Colonic mucosa (tissue), 4 donors: ENCODE measurements at regions not wholly inside any gene's neighbourhood (a gene's known extent, or its start where the extent isn't known, plus 50 kb on each side); places are given as distances from the start of the nearest gene placed in this dataset.
"Not testable (repeated sequence)": the region's sequence is repeated elsewhere in the genome, so short reads cannot be mapped to it uniquely, and the experiment has no call there.

Source experiments
- DNase-seq: peaks from one replicate; pipeline ENCODE4 v3.0.0-alpha.2; 2020
- H3K27ac ChIP-seq: fragments of 200-600 bp; one replicate; pipeline ENCODE4 v1.8.0; 2021
- H3K27me3 ChIP-seq: fragments of 200-600 bp; one replicate; pipeline ENCODE4 v1.8.0; 2021
- H3K36me3 ChIP-seq: fragments of 200-600 bp; one replicate; pipeline ENCODE4 v1.8.0; 2021
- H3K4me1 ChIP-seq: fragments of 200-600 bp; one replicate; pipeline ENCODE4 v1.8.0; 2021; ENCODE audit warnings: mild to moderate bottlenecking
- H3K4me3 ChIP-seq: fragments of 200-600 bp; one replicate; pipeline ENCODE4 v1.8.0; 2021
- H3K9ac ChIP-seq, 2 donors: one replicate each; pipeline ENCODE4 v1.7.0; 2013; ENCODE audit warnings: control low read depth in 2 of 2, low read depth in 2 of 2, low read length in 2 of 2
- H3K9me3 ChIP-seq: fragments of 200-600 bp; one replicate; pipeline ENCODE4 v1.8.0; 2021
- intact Hi-C: fragments of 100-400 bp; cut with DNase I; formaldehyde crosslinking; loops from one replicate; pipeline ENCODE4 v1.14.1; 2022
- donor health status: healthy.
- donor health status: DM: no; HTN: no; CAD: no.
- donor health status: DM: no; HTN: no; CAD: no.

- intact Hi-C loops: not testable (repeated sequence)
These were observed 342.6 kb upstream of the SPATA31A3 start for GRCh38 chr9:67334727-67335572.

DNA sequence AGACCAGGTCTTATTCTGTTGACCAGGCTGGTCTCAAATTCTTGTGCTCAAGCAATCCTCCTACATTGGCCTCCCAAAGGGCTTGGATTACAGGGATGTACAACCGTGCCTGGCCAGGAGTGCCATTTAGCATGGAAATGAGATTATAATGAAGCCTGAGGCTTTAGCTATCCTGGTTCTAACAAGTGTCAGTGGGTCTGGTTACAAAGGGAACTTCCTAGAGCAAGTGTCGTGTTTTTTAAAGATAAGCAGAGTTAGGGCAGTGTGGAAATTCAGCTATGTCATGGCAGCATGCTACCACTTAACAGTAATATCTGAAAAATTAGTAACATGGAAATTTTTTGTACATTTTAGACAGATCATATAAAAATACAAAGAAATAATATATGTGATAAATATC, 339.3 kb upstream of the SPATA31A3 start:
- H3K9ac ChIP-seq, H3K9me3 ChIP-seq, intact Hi-C loops, H3K27ac ChIP-seq, H3K36me3 ChIP-seq, H3K4me1 ChIP-seq, DNase-seq, H3K4me3 ChIP-seq, H3K27me3 ChIP-seq: not testable (repeated sequence)

More at GRCh38 chr9:67334727-67335572, 342.6 kb upstream of the SPATA31A3 start:
- H3K27ac ChIP-seq, H3K36me3 ChIP-seq, H3K9ac ChIP-seq, DNase-seq, H3K27me3 ChIP-seq, H3K9me3 ChIP-seq, H3K4me1 ChIP-seq, H3K4me3 ChIP-seq: not testable (repeated sequence)

GRCh38 chr9:67313409-67313808, 321.1 kb upstream of the SPATA31A3 start:
- H3K4me3 ChIP-seq, H3K27me3 ChIP-seq, H3K4me1 ChIP-seq, H3K9ac ChIP-seq, DNase-seq, intact Hi-C loops, H3K9me3 ChIP-seq, H3K27ac ChIP-seq, H3K36me3 ChIP-seq: not testable (repeated sequence)

- H3K36me3 ChIP-seq, intact Hi-C loops, H3K27ac ChIP-seq, DNase-seq, H3K9me3 ChIP-seq, H3K27me3 ChIP-seq, H3K4me3 ChIP-seq, H3K4me1 ChIP-seq, H3K9ac ChIP-seq: not testable (repeated sequence)
These were observed 320.2 kb upstream of the SPATA31A3 start for GRCh38 chr9:67312504-67312903.

GRCh38 chr9:67307109-67307508, 314.8 kb upstream of the SPATA31A3 start:
- H3K4me3 ChIP-seq, H3K36me3 ChIP-seq, H3K27ac ChIP-seq, DNase-seq, H3K9ac ChIP-seq, H3K9me3 ChIP-seq, H3K27me3 ChIP-seq, intact Hi-C loops, H3K4me1 ChIP-seq: not testable (repeated sequence)

GRCh38 chr9:67288797-67289196, 296.4 kb upstream of the SPATA31A3 start:
- H3K27me3 ChIP-seq, intact Hi-C loops, H3K9ac ChIP-seq, H3K36me3 ChIP-seq, H3K9me3 ChIP-seq, H3K4me1 ChIP-seq, DNase-seq, H3K4me3 ChIP-seq, H3K27ac ChIP-seq: not testable (repeated sequence)

DNA sequence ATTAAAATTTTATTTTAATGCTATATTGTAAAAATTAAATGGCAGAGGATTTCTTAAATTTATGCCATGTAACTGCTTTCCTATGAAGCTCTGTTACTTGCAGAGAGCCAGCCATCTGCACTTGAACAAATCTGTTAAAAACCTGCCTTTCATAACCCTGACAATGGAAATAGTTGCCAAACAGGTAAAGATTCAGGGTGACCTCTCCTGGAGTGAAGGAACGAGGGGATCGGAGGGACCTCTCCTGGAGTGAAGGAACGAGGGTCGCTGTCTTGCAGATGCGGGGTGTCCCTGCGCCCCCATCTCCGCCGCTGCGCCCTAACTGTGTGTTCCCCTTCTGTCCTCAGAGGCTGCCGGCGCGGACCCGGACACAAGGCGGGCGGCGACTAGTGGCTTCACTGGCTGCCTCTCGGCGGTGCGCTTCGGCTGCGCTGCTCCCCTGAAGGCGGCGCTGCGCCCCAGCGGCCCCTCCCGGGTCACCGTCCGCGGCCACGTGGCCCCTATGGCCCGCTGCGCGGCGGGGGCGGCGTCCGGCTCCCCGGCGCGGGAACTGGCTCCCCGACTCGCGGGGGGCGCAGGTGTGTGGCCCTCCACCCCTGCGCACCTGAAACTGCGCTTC, 295.9 kb upstream of the SPATA31A3 start:
- intact Hi-C loops, H3K36me3 ChIP-seq, H3K27me3 ChIP-seq, DNase-seq, H3K4me1 ChIP-seq, H3K4me3 ChIP-seq, H3K9me3 ChIP-seq, H3K9ac ChIP-seq, H3K27ac ChIP-seq: not testable (repeated sequence)

DNA sequence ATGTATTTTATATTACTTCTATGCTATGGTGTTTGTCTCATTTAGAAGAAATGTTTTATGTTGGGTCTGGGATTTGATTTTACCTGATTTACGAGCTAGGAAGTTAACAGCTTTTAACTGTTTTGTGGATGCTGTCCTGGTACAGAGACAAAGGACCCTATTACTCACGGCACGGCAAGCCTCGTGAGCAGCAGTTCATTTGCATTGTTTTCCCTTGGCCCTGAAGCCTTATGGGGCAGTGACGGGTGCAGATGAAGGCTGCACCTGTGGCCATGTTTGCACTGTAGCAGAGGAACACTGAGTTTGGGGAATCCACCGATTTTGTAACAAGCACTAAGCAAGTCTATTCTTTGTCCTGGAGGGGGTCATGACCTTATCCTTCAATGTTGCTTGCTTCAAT, 291.9 kb upstream of the SPATA31A3 start:
- DNase-seq, H3K36me3 ChIP-seq, H3K27me3 ChIP-seq, H3K4me3 ChIP-seq, H3K27ac ChIP-seq, H3K9ac ChIP-seq, H3K9me3 ChIP-seq, intact Hi-C loops, H3K4me1 ChIP-seq: not testable (repeated sequence)

DNA sequence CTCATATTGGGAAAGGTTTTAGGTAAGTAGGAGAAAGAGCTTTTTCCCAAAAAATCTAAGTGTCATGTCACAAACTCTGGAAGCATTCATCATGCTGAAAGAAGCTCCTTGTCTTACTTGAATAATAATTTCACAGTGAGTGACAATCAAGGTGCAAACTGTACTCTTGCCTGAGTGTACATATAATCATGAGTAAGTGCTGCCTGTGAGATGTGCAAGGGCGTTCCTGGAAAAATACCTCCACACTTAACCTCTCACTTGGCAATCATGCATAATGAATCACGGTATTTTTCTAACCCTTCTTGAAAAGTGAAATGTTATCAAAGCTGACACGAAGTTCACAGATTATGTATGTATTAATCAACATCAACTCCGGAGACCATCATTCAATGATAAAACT, 289.2 kb upstream of the SPATA31A3 start:
- H3K27me3 ChIP-seq, H3K36me3 ChIP-seq, intact Hi-C loops, H3K9ac ChIP-seq, H3K4me3 ChIP-seq, H3K27ac ChIP-seq, DNase-seq, H3K9me3 ChIP-seq, H3K4me1 ChIP-seq: not testable (repeated sequence)

DNA sequence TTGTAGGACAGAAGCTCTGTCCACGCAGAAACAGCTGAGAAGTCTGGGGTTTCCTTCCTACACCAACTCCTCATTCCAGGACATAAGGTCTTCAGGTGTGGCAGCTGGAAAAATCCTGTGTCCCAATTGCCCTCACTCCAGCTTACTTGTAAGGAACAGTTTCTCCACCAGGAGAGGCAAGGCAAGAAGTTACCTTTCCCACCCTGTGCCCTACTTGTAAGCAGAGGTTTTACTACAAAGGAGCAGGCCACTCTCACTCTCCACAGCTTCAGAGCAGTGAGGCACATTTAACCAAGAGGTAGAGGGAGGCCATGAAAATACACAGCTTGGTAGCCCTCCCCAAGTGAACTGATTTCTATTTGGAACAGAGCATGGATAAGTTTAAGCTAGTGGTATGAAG, 277.3 kb upstream of the SPATA31A3 start:
- H3K27ac ChIP-seq, intact Hi-C loops, H3K4me3 ChIP-seq, H3K9ac ChIP-seq, H3K9me3 ChIP-seq, H3K27me3 ChIP-seq, H3K4me1 ChIP-seq, DNase-seq, H3K36me3 ChIP-seq: not testable (repeated sequence)

DNA sequence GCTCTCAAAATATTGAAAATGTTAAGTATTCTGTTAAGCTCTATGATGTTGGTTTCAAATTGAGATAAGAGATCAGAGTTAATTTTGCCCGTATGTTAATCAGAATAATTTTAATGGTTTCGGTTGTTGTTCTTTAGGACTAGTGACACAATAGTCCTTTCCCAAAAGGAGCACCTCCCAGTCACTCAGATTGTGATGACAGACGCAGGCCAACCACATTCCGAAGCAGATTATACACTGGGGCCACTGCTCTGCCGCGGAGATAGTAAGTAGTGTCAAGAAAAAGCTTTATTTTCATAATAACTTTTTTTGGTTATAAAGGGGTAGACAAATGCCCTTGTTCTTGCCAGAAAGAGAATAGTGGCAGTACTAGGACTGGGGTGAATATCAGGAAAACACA, 265.5 kb upstream of the SPATA31A3 start:
- H3K27ac ChIP-seq, H3K36me3 ChIP-seq, intact Hi-C loops, H3K9me3 ChIP-seq, H3K4me1 ChIP-seq, DNase-seq, H3K4me3 ChIP-seq, H3K27me3 ChIP-seq, H3K9ac ChIP-seq: not testable (repeated sequence)

- intact Hi-C loops, H3K4me3 ChIP-seq, H3K4me1 ChIP-seq, H3K27me3 ChIP-seq, DNase-seq, H3K27ac ChIP-seq, H3K9ac ChIP-seq, H3K9me3 ChIP-seq, H3K36me3 ChIP-seq: not testable (repeated sequence)
These were observed 256.6 kb upstream of the SPATA31A3 start for GRCh38 chr9:67248967-67249366.

- DNase-seq, H3K36me3 ChIP-seq, H3K27ac ChIP-seq, H3K9ac ChIP-seq, H3K9me3 ChIP-seq, H3K4me3 ChIP-seq, intact Hi-C loops, H3K4me1 ChIP-seq, H3K27me3 ChIP-seq: not testable (repeated sequence)
These were observed 219.7 kb upstream of the SPATA31A3 start for GRCh38 chr9:67212073-67212472.

GRCh38 chr9:67210842-67211241, 218.5 kb upstream of the SPATA31A3 start:
- not testable (repeated sequence) for H3K4me3 ChIP-seq

More at GRCh38 chr9:67210842-67211241, 218.5 kb upstream of the SPATA31A3 start:
- intact Hi-C loops, H3K4me1 ChIP-seq, H3K36me3 ChIP-seq, H3K9ac ChIP-seq, H3K9me3 ChIP-seq, H3K27me3 ChIP-seq, H3K27ac ChIP-seq, DNase-seq: not testable (repeated sequence)
